ENCODE measurements at regions not wholly inside any gene's neighbourhood (a gene's known extent, or its start where the extent isn't known, plus 50 kb on each side); places are given as distances from the start of the nearest gene placed in this dataset.
A peak's percentile ranks its signal among the peaks of the same experiment; 100 is the strongest.
"Not testable (repeated sequence)": the region's sequence is repeated elsewhere in the genome, so short reads cannot be mapped to it uniquely, and the experiment has no call there.

DNA sequence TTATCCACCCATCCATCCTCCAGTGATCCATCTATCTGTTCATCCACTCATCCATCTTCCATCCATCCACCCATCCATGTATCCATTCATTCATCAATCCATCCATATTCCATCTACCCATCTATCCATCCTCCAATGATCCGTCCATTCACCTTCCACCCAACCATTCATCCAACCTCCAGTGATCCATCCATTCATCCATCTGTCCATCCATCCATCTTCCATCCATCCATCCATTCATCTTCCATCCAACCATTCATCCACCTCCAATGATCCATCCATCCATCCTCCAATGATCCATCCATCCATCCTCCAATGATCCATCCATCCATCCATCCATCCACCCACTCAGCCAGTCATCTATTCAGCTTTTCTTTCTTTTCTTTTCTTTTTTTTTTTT is 156.5 kb upstream of the WSCD1 start:
- no peak for DNase-seq

DNA sequence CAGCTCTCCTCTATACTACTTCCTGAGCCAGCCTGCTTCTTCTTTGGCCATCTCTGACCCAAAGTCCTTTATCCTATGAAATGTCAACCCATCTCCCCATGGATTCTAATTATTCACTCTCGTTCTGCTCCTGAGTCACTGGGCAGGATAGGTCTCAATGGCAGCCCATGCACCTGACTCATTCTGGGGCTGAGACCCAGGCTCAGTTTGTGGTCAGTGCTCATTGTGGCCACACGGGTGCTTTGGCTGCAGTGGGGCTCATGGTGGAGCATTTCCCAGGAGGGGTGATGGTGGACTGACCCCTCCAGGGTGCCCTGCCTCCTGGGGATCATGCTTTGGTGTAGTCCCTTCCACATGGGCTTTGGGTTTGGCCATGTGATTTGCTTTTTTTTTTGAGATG is 154.8 kb upstream of the WSCD1 start:
- no peak for DNase-seq

DNA sequence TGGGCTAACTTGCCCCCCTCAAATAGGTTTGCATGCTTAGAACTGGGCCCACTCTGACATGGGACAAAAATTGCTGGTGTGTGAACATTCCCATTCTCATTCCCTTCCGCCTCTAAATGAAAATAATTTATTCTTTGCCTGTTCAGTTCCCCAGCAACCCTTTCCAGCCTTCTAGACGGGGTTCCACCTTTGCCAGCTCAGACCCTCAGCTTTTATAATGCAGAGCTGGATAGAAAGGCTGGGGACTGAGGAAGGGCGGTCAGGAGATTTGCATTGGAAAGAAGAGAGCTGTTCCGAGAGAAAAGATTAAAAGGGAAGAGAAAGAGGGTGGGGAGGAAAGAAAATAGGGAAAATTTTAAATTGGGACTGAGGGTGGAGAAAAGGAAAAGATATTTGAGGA is 151.1 kb upstream of the WSCD1 start:
- DNase-seq, result no peak

DNA sequence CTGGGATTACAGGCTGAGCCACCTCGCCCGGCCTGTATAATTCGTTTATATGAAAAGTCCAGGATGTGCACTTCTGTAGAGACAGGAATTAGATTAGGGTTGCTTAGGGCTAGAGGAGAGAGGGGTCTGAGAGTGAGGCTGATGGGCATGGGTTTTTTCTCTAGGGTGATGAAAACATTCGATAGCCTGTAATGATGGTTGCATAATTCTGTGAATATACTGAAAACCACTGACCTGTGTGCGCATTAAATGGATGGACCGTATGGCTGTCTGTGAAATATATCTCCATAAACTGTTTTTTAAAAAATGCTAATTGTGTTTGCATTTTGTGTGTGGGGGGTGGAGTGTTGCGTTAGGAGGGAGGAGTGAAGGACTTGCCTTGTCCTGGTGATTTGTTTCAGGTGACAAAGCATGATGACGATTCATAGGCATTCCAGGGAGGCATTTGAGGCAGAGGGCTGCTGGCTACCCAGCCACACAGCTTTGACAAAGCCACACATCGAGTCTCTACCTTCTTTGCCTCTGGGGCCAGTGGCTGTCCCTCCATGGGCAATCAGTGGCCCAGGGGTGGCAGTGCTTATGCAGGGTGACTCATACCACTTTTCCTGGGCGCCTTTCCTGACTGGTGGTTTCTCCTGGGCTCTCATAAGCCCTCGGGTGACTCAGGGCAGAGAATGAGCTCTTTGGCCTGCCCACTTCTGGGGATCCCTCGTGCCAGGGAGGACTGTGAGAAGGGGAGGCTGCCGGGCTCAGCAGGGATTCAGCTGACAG is 148.5 kb upstream of the WSCD1 start:
- no peak for DNase-seq

DNA sequence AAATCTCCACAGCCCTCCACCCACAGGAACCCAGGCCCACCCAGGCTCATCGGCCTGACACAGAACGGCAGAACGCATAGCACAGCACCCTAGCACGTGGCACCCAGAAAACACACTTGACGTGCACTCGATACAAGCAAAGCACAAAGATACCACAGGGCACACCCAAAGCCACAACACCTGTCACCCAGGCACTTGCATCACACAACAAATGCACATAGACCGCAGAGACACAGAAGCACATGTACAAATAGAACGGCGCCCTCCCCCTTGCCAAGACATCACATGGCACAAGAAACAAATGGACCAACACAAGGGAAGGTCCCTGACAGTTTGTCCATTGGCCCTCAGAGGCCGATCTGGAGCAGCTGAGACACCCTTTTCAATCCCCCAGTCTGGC is 147.7 kb upstream of the WSCD1 start:
- DNase-seq, result no peak

DNA sequence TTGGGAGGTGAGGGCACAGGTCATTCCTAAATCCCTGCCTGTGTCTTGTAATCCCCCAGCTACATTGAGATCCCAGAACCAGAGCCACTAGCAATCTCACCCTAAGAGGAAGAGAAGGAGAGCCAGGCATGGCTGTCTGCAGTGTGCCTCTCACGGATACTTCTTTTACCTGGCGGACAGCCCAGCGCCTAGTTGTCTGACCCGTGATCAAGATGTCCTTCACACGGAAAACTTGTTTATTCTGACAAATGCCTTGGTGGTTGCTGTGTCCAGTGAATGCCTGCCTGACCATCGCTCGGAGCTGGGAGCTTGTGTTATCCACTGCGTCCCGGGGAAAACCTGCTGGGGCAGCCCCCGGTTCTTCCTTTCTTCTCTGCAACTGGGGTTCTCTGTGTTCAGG is 140.5 kb upstream of the WSCD1 start:
- DNase-seq, result no peak

DNA sequence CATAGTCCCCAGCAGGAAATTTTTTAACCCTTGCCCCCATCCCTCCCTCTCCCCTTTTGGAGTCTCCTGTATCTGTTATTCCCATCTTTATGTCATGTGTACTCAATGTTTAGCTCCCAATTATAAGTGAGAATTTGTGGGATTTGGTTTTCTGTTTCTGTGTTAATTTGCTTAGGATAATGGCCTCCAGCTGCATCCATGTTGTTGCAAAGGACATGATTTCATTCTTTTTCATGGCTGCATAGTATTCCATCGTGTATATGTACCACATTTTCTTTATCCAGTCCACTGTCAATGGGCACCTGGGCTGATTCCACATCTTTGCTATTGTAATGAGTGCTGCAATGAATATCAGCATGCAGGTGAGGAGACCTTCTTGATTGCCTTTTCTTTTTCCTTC is 139.6 kb upstream of the WSCD1 start:
- DNase-seq, result not testable (repeated sequence)

DNA sequence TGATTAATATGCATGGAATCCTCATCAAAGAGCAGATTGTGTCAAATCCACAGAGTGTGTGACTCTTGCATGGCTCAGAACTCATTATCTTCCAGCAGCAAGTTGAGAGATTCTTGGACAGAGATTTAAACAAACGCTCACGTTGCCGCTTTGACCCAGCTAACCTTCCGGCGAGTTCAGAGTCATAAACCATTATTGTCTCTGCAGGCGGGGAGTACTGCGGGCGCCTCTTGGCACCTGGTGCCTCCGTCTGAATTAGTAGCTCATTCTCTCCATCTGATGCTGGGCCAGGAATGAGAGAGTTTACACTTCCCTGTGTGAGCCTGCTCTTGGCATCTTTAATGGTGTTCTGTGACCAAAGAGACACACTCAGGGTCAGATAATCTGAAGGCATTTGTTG is 138.6 kb upstream of the WSCD1 start:
- DNase-seq, result no peak

DNA sequence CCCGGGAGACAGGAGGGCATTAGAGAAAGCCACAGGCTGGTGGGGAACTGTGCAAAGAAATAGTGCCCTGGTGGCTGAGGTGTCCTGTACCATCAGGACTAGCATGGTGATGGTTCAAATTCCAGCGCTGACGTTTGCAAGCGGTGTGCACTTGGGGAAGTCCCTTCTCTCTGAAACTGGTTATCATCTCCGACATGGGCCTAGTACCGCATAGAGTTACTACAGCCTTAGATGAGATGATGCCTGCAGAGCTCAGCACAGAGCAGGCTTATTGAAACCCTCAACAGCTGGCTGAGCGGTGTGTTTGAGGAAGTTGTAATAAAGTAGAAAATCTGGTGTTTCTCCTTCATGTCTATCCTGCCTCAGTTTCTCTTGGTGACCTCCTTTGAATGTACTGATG is 136.7 kb upstream of the WSCD1 start:
- DNase-seq, result no peak

DNA sequence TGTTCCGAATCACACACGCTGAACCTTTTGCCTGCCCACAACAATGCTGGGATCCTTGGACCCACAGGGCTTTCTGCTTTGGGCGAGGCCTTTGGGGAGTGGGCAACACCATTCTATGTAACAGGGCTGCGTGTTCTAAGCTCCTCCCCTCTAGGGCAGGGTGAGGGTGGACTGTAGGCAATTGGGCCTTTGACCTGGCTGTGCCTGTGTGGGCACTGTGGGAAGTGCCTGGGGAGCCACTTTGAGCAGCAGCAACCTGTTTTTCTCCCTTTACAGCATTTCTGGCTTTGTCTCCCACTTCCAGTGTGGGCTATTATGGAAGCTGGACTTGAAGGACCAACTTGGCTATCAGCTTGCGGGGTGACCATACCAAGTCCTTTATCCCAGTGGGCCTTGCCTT is 128.9 kb upstream of the WSCD1 start:
- DNase-seq, result no peak

DNA sequence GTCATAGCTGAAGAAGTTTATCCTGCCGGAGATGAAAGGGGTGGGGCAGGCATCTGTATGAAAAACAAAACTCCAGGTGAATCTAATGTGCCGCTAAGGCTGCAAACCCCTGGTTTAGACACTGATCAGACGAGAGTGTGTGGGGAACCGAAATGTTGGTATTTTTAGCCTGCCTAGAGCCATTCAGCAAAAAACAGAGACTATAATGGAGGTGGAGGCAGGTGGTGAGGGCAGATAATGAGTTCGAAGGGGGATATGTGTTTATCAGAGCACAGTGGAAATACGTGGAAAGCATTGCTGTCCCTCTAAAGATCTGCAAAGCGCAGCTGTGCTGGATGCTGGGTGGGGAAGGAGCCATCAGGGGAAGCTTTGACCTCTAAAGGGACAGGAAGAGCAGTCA is 127.5 kb upstream of the WSCD1 start:
- DNase-seq, result no peak

DNA sequence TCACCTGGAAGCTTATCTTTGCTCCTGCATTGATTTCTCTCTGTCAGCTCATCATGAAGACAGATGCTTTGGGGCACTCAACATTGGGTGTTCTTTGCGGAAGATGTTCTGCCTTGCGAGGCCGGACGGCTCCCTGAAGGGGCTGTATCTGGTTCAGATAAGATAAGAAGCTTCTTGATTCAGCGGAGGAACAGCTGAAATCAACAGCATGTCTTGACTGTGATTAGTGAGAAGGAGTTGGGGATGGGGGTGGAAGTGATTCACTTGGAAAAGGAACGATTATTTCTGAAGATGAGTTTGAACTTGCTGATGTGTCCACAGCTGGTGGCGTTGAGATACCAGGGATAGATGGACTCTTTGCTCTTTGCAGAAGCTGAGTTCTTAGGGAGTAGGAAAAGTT is 126.9 kb upstream of the WSCD1 start:
- no peak for DNase-seq

DNA sequence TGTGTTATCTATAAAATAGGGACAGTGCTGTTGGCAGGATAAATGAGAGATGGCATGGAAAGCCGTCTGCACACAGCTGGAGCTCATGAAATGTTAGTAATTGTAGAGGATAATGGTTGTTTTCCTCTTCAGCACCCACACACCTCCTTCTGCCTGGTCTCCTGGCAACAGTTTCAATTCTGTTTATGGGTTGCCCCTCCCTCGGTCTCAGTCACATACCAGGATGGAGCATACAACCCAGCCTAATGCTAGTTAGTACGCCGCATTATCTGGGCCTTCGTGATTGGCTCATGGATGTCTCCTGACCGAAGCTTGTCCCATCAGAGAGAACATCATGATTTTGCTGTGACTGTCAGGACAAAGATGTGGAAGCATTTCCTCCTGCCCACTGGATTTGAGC is 126.2 kb upstream of the WSCD1 start:
- no peak for DNase-seq

DNA sequence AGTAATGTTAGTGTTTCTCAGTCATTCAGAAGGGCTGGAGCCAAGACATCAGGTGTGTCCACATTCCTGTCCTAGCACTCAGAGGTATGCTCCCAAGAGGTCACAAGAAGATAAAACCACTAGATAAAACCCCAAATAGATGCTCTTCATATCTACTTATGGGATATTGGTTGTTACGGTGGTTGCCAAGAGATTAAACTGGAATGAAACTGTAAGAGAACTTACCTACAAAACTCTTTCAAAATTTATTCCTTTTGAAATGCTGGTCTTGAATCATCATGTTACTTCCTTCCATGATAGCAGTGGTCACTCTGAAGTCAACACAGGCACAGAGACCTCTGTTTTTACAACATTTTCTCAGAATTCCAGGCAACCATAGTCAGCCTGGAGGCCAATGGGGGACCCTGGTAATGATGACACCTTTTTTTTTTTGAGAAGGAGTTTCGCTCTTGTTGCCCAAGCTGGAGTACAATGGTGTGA is 122.4 kb upstream of the WSCD1 start:
- no peak for DNase-seq

DNA sequence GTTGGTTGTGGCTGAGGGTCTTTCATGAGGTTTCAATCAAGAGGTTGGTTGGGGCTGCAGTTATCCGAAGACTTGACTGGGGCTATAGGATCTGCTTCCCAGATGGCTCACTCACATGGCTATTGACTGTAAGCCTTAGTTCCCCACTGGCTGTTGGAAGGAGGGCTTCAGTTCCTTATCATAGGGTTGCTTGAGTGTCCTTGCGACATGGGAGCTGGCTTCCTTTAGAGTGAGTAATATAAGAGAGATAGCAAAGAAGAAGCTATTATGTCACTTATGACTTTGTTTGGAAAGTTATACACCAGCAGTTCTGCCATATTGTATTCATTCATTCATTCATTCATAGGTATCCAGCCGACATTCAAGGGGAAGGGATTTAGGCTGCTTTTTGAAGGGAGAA is 121.4 kb upstream of the WSCD1 start:
- no peak for DNase-seq

DNA sequence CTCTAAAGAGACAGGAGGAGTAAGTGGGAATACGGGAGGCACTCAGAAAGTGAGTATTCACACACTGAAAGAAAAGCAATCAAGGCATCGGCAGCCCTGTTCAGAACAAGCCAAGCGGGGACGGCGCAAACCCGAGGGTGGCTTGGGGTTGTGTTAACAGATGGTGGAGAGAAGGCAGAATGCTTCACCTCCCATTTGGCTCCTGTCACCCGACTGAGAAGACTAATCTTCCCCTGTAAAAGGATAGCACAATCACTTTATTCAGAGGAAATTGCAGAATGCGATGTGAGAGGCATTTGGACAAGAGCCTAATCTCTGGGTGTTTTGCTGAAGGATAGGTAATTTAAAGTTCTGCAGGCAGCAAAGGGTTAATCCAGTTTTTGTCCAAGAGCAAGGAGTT is 119.3 kb upstream of the WSCD1 start:
- no peak for DNase-seq

DNA sequence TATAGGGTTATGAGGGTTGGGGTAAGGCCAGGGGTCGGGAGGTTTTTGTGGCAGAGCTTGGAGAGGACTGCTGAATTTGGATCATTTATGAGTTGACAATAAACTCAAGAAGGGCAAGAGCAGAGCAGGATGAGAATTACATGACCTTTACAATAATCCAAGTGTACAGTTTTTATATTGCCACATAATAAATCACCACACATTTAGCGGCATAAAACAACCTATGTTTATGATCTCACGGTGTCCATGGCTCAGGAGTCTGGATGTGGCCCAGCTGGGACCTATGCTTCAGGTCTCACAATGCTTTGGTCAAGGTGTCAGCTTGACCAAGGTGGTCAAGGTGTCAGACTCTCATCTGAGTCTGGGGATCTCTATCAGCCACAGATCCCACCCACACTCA is 118.3 kb upstream of the WSCD1 start:
- no peak for DNase-seq

DNA sequence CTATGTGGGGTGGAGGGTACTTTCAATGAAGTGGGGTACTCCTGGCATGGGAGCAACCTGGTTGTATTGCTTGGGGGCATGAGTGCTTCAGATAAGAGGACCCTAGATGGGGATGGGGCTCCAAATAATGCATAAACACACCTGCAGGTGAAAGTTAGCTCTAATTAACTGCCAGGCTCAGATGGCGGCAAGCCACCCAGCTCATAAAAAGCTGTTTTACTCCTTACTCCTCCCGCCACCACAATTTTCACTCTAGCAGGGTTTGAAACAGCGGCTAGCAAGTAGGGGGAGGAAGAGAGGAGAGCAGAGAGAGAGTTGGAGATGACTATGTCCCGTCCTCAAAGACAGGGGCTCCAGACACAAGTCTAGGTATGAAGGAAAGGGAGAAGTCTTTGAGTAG is 117.7 kb upstream of the WSCD1 start:
- DNase-seq, result no peak

DNA sequence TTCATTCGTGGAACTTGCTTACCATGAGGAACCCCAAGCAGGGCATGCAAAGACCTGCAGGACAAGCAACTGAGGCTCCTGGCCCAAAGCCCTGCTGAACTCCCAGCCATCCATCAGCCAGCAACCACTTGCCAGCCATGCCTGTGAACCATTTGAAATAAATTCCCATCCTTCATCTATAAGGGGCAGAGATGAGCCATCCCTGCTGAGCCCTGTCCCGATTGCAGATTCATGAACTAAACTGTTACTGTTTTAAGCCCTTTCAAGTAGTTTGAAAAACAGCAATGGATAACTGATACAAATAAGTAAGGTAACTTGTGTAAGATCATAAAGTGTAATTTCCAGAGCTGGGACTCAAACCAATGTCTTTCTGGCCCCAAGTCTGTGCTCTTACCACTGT is 114.4 kb upstream of the WSCD1 start:
- no peak for DNase-seq

DNA sequence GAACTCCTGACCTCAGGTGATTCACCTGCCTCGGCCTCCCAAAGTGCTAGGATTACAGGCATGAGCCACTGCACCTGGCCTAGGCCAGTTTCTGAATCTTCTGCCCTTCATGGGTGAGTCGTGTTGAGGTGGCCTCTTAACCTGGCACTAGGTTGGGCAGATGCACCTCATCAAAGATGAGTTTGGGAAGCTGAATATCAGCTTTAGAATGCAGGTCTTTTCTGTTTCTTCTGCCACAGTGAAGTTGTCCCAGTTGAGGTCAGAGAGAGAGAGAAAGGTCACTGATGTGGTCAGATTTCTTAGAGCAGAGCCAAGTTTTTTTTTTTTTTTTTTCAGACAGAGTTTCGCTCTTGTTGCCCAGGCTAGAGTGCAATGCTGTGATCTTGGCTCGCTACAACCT is 111.3 kb upstream of the WSCD1 start:
- DNase-seq, result no peak

DNA sequence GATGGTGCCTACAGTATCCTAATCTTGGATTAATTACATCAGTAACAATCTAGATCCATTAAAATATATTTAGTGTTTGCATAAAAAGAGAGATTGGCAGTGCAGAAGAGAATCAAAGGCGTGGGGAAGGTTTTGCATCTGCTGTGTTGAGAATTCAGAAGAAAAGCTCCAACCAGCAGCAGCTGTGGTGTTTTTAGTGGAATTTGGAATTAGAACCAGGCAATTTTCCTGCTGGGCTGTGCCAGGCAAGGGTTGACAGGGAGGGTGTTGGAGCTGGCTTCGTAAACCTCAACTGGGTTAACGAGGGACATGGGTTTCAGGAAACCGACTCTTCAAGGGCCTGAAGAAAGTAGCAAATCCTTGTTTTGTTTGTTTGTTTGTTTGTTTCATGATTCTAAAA is 107.8 kb upstream of the WSCD1 start:
- DNase-seq, result no peak

DNA sequence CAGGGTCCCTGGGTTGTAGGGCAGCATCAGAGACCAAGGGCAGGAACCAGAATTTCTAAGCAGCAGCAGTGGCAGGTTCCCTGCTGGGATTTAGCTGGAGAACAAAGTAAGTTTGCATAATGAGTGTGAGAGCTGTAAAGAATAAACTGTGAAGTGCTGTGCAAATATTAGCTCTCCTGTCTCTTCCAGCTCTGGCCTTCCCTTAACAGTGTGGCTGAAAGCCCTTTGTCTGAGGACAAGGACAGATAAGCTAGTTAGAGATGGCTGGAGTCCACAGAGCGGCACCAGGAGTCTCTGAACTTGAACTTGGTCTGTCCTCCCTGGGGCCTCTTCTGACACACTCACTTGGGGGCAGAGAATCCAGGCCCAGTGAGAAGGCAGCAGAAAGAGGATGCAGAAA is 98.2 kb upstream of the WSCD1 start:
- DNase-seq, result peak; percentile 22

DNA sequence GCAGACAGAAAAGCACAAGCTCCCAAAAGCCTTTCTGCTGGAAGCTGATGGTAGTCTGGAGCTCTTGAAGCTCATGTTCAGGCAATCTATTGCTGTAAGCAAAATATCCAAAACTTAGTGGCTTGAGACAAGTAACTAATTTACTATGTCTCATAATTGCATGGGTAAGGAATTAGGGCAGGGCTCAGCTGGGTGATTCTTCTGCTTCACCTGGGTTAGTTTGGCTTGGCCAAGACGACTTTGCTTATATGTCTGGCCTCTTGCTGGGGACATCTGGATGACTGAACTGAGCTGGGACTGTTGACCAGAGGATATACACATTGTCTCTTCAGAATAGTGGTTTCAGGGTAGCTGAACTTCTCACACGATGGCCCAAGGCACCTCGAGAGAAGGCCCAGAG is 96.8 kb upstream of the WSCD1 start:
- no peak for DNase-seq

DNA sequence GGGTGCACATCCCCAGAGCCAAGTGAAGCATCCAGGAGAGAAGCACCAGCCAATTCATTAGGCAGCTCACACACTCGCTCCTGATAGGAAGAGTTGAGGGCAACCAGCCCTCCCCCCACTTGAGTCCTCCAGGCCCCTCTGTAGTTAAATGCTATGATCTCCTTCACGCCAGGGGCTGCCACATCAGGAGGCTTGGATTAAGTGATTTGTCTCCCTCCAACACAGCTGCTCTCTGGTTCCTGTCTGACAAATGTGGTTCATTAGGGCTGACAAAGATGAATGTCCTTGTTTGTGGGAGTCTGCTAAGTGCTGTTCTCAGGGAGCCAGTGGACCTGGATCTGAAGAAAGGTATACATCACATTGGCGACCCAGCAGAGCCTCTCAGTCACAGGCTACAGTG is 94.5 kb upstream of the WSCD1 start:
- DNase-seq, result no peak

DNA sequence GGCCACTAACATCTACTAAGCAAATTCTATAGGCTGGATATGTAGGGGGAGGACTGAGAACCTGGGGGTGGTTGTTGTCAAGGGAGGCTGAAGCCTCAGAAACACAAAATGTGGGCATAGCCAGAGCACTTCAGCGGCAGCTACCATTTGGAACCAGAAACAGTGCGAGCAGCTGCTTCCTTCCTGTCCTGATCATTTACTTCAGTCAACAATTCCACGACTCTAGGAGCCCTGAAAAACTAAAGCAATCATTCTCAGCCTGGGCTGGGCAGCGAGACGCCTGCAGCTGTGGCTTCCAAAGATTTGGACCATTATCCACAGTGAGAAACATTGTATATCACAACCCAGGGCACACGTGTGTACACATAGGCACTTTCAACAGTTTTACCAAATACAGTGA is 93.9 kb upstream of the WSCD1 start:
- DNase-seq, result no peak

DNA sequence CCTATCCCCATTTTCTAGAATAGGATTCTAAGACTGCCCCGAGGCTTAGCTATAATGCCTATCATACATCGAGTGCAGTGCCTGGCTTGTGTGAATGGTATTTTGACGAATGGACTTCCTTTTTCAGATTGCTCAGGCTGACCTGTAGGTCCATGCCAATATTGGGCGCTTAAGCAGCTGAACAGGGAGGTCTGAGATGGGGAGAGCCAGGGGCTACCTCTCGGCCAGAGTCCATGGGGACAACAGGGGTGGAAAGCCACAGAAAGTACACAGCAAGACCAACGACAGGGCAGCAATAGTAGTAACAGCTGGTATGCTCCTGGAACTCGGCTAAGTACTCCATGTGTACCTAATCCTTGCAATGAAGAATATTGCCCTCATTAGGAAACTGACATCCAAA is 91.7 kb upstream of the WSCD1 start:
- DNase-seq, result no peak

Data from SHP77 treated with DMSO at 0.1 percent for 48 hours (cell line).